ENCODE measurements at regions not wholly inside any gene's neighbourhood (a gene's known extent, or its start where the extent isn't known, plus 50 kb on each side); places are given as distances from the start of the nearest gene placed in this dataset.
"Not testable (repeated sequence)": the region's sequence is repeated elsewhere in the genome, so short reads cannot be mapped to it uniquely, and the experiment has no call there.

DNA sequence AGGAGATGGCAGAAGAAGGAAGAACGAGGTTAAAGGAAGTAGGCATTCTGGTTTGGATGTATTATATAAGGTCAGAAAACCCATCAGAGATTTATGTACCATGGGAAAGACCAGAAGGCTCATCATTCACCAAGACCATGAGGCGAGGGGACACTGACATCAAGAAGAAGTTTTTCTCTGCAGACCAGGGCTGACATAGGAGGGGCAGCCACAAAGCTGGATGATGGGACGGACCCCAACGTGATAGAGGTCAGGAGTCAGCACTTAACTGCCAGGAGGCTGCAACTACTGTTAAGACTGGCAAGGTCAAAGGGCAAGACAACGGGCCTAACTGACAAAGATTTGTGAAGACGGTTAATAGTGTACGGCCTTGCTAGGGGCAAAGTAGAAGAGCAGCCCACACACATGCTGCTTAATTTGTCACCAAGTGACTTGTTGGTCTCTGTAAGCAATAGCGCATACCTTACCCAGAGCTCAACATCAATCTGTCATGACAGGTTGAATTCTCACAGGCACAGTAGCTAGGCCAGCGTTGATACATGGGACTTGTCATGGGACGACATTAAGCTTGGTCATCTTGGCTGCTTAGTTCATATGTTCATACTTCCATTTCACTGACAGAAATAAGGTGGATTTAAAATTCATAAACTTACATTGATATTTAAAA is 579.7 kb upstream of the CDH10 start:
- no peak overlapping the region for H3K4me3 Mint-ChIP-seq
- H3K27ac Mint-ChIP-seq = no peak overlapping the region
- no peaks in the 10 kb centered on the region for H3K4me1 Mint-ChIP-seq (ENCODE audit: low read depth)
- peaks cover 3% of the 10 kb centered on the region for H3K9me3 Mint-ChIP-seq
- H3K36me3 Mint-ChIP-seq (ENCODE audit: low read depth) = no peaks in the 10 kb centered on the region
- no peaks in the 10 kb centered on the region for H3K27me3 Mint-ChIP-seq (ENCODE audit: low read depth)

DNA sequence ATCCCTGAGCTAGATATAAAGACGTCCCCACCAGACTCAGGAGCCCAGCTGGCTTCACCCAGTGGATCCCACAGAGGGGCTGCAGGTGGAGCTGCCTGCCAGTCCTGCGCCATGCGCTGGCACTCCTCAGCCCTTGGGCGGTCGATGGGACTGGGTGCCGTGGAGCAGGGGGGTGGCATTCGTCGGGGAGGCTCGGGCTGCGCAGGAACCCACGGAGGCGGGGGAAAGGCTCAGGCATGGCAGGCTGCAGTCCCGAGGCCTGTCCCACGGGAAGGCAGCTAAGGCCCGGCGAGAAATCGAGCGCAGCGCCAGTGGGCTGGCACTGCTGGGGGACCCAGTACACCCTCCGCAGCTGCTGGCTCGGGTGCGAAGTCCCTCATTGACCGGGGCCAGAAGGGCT is 555.1 kb upstream of the CDH10 start:
- H3K4me1 Mint-ChIP-seq (ENCODE audit: low read depth); H3K27ac Mint-ChIP-seq; H3K4me3 Mint-ChIP-seq; H3K36me3 Mint-ChIP-seq (ENCODE audit: low read depth); H3K27me3 Mint-ChIP-seq (ENCODE audit: low read depth): not testable (repeated sequence)
- H3K9me3 Mint-ChIP-seq = peaks cover 18% of the 10 kb centered on the region

DNA sequence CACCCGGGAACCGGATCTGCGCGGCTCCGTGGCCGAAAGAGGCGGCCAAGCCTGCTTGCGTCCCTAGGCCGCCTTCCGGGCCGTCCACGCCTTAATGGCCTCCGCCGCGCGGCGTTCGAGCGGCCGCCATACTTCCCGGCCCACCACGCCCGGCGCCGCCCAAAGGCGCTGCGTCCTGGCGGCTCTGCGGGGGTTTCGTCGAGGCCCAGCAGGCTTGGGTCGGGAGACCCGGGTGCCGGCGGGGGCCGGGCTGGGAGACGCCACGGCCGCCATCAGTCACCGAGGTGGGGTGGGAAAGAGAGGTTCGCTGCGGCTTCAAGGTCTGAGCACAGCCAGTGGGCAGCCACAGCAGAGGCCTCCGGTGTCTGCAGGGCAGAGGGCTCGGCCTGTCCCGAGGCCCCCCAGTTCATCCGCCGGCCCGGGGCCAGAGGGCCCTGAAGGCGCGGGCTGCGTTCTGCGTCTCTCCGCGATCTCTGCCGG is 545.8 kb upstream of the CDH10 start:
- Mint-ChIP-seq H3K4me3 (no peak overlapping the region), H3K27ac (no peak overlapping the region), H3K4me1 (ENCODE audit: low read depth) (no peaks in the 10 kb centered on the region), H3K27me3 (ENCODE audit: low read depth) (no peaks in the 10 kb centered on the region), H3K36me3 (ENCODE audit: low read depth) (no peaks in the 10 kb centered on the region), H3K9me3 (peaks cover 27% of the 10 kb centered on the region)

DNA sequence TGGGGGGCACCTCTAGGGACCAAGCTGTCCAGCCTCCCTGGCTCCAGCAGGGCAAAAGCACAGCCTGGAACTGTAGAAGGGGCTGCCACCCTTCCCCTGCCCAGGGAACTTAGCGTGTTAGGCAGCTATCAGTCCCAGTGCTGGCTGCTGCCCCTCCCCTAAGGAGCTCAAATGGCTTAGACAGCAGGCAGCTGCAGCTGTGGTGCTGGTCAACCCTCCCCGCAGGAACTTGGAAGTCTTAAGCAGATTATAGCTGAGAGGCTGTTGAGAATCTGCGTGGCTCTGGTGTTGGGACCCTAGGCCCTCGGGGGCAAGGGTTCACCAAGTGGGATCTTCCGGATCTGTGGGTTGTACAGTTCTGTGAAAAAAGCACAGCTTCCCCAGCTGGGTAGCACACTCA is 536.5 kb upstream of the CDH10 start:
- Mint-ChIP-seq H3K36me3 (ENCODE audit: low read depth) (no peaks in the 10 kb centered on the region), H3K4me1 (ENCODE audit: low read depth) (no peaks in the 10 kb centered on the region), H3K27me3 (ENCODE audit: low read depth) (no peaks in the 10 kb centered on the region), H3K27ac (no peak overlapping the region), H3K4me3 (no peak overlapping the region), H3K9me3 (peaks cover 51% of the 10 kb centered on the region)

DNA sequence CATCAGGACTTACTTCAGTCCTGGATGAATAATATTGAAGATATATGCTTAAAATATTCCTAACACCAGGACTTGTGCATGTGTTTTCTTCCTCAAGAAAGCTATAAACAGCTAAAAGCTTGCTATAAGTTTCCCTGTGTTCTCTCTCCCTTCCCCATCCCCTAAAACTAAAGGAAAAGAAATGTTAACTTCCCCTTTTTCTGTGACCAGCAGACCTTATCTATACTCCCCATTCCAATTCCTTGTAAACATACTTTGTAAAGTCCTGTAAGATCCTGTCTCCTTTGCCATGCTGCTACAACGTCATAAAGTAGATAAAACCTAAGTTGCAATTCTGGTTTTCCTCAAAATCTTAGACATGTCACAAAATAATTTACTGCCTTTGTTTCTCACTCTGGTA is 517.8 kb upstream of the CDH10 start:
- not testable (repeated sequence) for H3K27ac Mint-ChIP-seq; H3K36me3 Mint-ChIP-seq (ENCODE audit: low read depth); H3K4me1 Mint-ChIP-seq (ENCODE audit: low read depth); H3K4me3 Mint-ChIP-seq; H3K27me3 Mint-ChIP-seq (ENCODE audit: low read depth)
- peaks cover 13% of the 10 kb centered on the region for H3K9me3 Mint-ChIP-seq

DNA sequence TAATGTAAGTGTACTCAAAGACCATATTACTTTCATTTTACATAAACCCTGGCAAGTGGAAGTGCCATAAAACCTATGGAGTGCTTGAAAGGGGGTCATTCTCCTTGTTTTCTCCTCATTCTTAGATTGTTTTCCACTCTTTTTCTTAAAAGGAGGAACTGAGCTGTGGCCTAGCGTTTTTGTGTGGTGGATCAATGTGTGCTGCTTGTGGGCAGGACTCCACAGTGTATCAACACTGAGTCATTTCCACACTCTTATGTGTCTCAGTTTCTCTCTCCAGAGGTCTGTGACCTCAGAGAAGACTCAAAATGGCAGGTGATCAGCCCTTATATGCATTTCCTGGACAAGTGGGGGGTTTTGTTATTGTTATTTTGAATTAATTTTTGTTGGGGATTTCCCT is 516.1 kb upstream of the CDH10 start:
- Mint-ChIP-seq H3K27me3 (ENCODE audit: low read depth) (no peaks in the 10 kb centered on the region), H3K4me3 (no peak overlapping the region), H3K27ac (no peak overlapping the region), H3K4me1 (ENCODE audit: low read depth) (no peaks in the 10 kb centered on the region), H3K36me3 (ENCODE audit: low read depth) (no peaks in the 10 kb centered on the region), H3K9me3 (peaks cover 12% of the 10 kb centered on the region)

DNA sequence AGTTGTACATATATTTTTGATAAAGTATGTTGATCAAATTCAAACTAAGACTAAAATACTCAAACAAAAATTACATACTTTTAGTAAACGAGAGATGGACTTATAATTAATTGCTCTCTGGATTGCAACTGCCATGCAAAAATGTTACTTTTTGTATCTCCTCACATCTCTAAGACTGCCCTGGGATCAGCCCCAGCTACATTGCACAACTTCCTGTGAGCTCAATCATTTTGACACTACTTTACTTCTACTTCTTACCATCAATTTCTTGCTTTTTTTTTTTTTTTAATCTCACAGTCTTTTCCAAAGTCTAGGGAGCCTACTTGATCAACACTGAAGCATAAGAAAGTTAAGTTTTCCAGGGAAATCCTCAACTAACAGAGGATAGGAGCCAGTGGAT is 506.0 kb upstream of the CDH10 start:
- no peaks in the 10 kb centered on the region for H3K36me3 Mint-ChIP-seq (ENCODE audit: low read depth)
- H3K4me1 Mint-ChIP-seq (ENCODE audit: low read depth) = no peaks in the 10 kb centered on the region
- H3K27ac Mint-ChIP-seq = no peak overlapping the region
- no peaks in the 10 kb centered on the region for H3K27me3 Mint-ChIP-seq (ENCODE audit: low read depth)
- peaks cover 37% of the 10 kb centered on the region for H3K9me3 Mint-ChIP-seq
- H3K4me3 Mint-ChIP-seq = no peak overlapping the region

DNA sequence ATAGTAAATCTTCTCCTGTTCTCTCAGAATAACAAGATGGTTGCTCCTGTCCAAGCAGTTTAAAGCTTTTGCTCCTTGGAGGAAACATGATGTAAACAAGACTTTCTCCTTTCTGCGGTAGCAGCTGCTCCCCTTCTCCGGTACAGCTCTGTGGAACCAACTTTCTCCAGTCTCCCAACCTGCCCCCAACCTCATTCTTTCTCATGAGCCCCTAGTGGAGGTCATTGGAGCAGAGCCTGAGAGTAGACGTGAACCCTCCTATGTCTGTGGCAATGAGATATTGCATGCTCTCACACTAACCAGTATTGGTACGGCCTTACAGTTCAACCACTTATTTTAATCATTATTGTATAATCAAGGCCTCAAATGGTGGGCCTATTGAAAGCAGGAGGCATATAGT is 483.8 kb upstream of the CDH10 start:
- H3K4me3 Mint-ChIP-seq = no peak overlapping the region
- H3K27ac Mint-ChIP-seq = no peak overlapping the region
- H3K36me3 Mint-ChIP-seq (ENCODE audit: low read depth) = no peaks in the 10 kb centered on the region
- no peaks in the 10 kb centered on the region for H3K27me3 Mint-ChIP-seq (ENCODE audit: low read depth)
- H3K9me3 Mint-ChIP-seq = peaks cover 18% of the 10 kb centered on the region
- no peaks in the 10 kb centered on the region for H3K4me1 Mint-ChIP-seq (ENCODE audit: low read depth)

DNA sequence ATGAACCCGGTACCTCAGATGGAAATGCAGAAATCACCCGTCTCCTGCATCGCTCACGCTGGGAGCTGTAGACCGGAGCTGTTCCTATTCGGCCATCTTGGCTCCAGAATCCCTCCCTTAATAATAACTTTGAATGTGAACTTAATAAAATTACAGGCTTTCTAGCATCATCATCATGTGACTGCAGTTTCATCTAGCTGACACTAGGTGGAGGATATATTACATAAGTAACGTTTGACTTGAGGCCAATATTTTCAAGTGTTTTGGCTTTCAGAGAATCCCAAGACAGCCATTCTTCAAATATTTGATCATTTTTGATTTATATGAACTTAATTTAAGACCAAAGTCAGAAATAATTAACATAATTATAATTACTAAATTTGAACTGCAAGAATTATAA is 474.9 kb upstream of the CDH10 start:
- Mint-ChIP-seq H3K4me3 (no peak overlapping the region), H3K4me1 (ENCODE audit: low read depth) (no peaks in the 10 kb centered on the region), H3K9me3 (peaks cover 4% of the 10 kb centered on the region), H3K27me3 (ENCODE audit: low read depth) (no peaks in the 10 kb centered on the region), H3K36me3 (ENCODE audit: low read depth) (no peaks in the 10 kb centered on the region), H3K27ac (no peak overlapping the region)

DNA sequence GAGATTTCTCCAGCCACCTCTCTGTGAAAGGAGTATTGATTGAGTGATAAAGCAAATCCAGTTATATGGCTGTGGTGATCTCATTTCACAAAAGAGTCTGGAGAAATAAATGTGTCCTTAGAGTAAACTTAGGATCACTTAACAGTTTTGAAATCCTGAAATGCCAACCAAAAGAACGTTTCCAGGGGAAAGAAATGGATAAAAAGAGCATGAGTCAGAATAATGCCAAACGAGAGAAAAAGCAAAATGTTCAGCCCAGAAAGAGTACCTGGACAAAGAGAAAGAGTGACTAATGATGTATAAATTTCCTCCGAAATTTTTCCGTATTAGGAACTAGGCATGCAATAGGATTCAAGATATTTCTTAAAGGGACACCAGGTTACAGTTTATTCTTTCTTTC is 463.1 kb upstream of the CDH10 start:
- H3K9me3 Mint-ChIP-seq = peaks cover 24% of the 10 kb centered on the region
- H3K27ac Mint-ChIP-seq = no peak overlapping the region
- H3K36me3 Mint-ChIP-seq (ENCODE audit: low read depth) = no peaks in the 10 kb centered on the region
- H3K4me3 Mint-ChIP-seq = no peak overlapping the region
- H3K27me3 Mint-ChIP-seq (ENCODE audit: low read depth) = no peaks in the 10 kb centered on the region
- H3K4me1 Mint-ChIP-seq (ENCODE audit: low read depth) = no peaks in the 10 kb centered on the region

DNA sequence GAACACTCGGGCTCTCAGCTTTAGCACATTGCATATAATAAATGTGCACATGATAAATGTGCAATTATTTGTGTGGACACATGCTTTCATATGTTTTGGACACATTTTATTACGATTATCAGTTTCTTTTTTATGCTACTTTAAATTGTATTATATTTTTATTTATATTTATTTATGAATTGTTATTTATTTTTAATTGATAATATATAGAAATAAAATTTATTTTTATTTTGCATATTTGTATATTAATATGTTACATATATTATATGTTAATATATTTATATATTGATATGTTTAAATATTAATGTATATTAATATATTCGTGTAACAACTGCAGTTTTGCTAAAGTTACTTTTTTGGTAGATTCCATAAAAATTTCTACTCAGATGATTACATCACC is 454.8 kb upstream of the CDH10 start:
- Mint-ChIP-seq H3K9me3 (peaks cover 30% of the 10 kb centered on the region), H3K4me1 (ENCODE audit: low read depth) (no peaks in the 10 kb centered on the region), H3K36me3 (ENCODE audit: low read depth) (no peaks in the 10 kb centered on the region)

DNA sequence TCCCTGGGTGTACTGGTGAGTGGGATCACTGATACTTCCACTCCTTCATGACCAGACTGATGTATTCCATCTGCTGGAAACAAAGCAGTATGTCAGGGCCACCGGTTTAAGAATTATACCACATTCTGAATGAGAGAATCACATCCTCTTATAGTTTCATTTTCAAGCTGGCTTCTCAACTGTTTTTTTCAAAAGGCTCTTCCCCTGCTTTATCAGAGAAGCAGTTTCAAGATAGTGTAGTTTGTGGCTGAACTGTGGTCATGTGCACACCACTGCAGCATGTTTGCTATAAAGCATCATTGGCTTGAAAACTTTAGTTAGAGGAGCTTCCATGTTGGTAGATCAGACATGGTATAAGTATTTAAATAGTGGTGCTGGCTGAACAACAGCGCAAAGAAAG is 450.5 kb upstream of the CDH10 start:
- no peaks in the 10 kb centered on the region for H3K4me1 Mint-ChIP-seq (ENCODE audit: low read depth)
- no peak overlapping the region for H3K4me3 Mint-ChIP-seq
- peaks cover 19% of the 10 kb centered on the region for H3K9me3 Mint-ChIP-seq
- H3K27me3 Mint-ChIP-seq (ENCODE audit: low read depth) = no peaks in the 10 kb centered on the region
- H3K27ac Mint-ChIP-seq = no peak overlapping the region
- no peaks in the 10 kb centered on the region for H3K36me3 Mint-ChIP-seq (ENCODE audit: low read depth)

More for the DNA sequence above, 454.8 kb upstream of the CDH10 start:
- Mint-ChIP-seq H3K27me3 (ENCODE audit: low read depth) (no peaks in the 10 kb centered on the region), H3K4me3 (no peak overlapping the region), H3K27ac (no peak overlapping the region)

DNA sequence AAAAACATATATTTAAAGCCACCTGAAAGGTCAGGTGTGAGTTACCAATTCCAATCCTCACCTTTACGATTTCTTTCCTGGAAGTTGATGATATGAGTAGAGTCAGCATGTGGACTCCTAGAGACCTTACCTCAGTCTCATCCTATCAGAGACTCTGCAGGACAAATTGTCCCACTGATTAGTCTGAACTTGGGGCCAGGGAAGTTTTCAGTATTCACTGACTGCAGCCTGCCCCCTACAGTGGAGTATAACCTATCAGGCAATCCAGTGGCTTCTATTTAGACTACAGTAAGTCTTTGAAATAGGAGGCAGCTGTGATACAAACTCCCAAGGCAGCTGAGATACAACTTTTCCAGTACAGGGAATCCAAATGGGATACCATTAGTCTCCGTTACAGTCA is 449.4 kb upstream of the CDH10 start:
- H3K27me3 Mint-ChIP-seq (ENCODE audit: low read depth) = no peaks in the 10 kb centered on the region
- no peak overlapping the region for H3K4me3 Mint-ChIP-seq
- H3K9me3 Mint-ChIP-seq = peaks cover 18% of the 10 kb centered on the region
- H3K27ac Mint-ChIP-seq = no peak overlapping the region
- H3K4me1 Mint-ChIP-seq (ENCODE audit: low read depth) = no peaks in the 10 kb centered on the region
- no peaks in the 10 kb centered on the region for H3K36me3 Mint-ChIP-seq (ENCODE audit: low read depth)

DNA sequence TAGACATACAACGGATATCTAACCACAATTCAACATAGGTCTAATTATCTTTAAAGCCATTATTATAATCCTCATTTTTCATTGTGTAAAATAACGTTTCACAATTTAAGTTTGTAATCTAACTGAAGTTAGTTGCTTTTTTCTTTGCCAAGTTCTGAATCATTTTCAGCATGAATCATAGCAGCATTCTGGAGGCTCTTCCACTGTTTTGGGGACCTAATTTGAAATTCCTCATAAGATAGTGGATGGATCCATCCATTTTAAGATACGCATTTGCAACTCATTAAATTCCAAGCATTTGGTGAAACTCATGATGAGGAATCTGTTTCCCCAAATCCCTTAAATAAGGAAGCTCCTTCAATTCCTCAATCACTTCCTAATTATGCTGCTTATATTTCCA is 447.1 kb upstream of the CDH10 start:
- no peak overlapping the region for H3K27ac Mint-ChIP-seq
- H3K36me3 Mint-ChIP-seq (ENCODE audit: low read depth) = no peaks in the 10 kb centered on the region
- H3K4me1 Mint-ChIP-seq (ENCODE audit: low read depth) = no peaks in the 10 kb centered on the region
- peaks cover 6% of the 10 kb centered on the region for H3K9me3 Mint-ChIP-seq
- no peaks in the 10 kb centered on the region for H3K27me3 Mint-ChIP-seq (ENCODE audit: low read depth)
- no peak overlapping the region for H3K4me3 Mint-ChIP-seq

DNA sequence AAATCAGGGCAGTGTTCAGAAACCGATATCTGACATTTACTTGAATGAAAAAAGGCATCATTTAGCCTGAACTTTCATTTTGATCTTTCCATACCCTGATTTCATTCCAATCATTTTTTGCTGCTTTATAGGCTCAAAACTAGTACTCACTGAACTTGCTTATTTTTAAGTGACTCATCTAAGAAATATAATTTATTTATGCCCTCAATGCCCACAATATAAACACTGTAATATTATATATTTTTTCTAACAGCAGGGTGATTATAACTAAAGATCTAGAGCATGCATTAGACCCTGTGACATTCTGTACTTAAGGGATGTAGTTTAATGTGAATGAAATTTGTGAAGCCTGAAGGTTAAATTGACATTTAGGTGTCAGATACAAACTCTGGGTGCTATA is 446.1 kb upstream of the CDH10 start:
- no peak overlapping the region for H3K4me3 Mint-ChIP-seq
- H3K4me1 Mint-ChIP-seq (ENCODE audit: low read depth) = no peaks in the 10 kb centered on the region
- H3K9me3 Mint-ChIP-seq = peaks cover 4% of the 10 kb centered on the region
- H3K36me3 Mint-ChIP-seq (ENCODE audit: low read depth) = no peaks in the 10 kb centered on the region
- H3K27me3 Mint-ChIP-seq (ENCODE audit: low read depth) = no peaks in the 10 kb centered on the region
- no peak overlapping the region for H3K27ac Mint-ChIP-seq

DNA sequence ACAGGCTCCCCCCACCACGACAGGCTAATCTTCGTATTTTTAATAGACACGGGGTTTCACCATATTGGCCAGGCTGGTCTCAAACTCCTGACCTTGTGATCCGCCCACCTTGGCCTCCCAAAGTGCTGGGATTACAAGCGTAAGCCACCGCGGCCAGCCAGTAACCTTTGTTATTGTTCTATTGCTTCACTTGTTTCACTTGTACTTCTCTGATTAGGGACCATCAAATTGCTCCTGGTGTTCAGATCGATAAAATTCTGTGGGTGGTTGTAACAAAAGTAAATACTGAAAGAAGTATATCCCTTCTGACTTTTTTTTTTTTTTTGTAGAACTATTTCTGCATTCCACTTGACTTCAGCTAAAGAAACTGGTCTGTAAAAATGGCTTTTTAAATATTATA is 445.5 kb upstream of the CDH10 start:
- Mint-ChIP-seq H3K4me3 (no peak overlapping the region), H3K27me3 (ENCODE audit: low read depth) (no peaks in the 10 kb centered on the region), H3K36me3 (ENCODE audit: low read depth) (no peaks in the 10 kb centered on the region), H3K9me3 (peaks cover 9% of the 10 kb centered on the region), H3K27ac (no peak overlapping the region), H3K4me1 (ENCODE audit: low read depth) (no peaks in the 10 kb centered on the region)

Measured in T-helper 1 cell treated with Interleukin-12 subunit alpha and Interleukin-12 subunit beta and Interleukin-4 antibody, amounts not matched to agents 30 μg/mL and 1 μg/mL, for 36 hours (primary cell).